ENCODE measurements at regions not wholly inside any gene's neighbourhood (a gene's known extent, or its start where the extent isn't known, plus 50 kb on each side); places are given as distances from the start of the nearest gene placed in this dataset.

DNA sequence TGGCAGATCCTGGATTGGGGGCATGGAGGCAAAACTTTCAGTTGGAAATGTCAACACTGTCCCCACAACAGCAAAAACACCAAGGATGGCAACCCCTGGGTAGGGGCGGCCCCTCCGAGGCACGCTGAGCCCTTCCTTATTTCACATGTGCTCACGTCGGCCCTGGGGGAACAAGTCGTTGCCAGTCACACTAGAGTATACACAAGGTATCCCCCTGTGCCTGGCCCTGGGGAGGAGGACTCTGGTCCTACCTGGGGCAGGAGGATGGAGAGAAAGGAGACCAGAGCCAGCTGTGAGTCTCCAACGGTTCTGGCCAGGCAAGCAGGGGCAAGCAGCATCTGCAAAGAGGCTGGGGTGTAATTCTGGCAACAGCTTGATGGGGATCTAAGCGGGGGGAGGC is 126.9 kb upstream of the FOXD4L5 start:
- no peak for TF ChIP-seq POLR2A (IDR thresholded peaks at IDR 0.05; ENCODE audit: insufficient read depth in 1 of 2, low read depth in 2 of 2, low read length in 2 of 2)
- TF ChIP-seq, protein P1, sequence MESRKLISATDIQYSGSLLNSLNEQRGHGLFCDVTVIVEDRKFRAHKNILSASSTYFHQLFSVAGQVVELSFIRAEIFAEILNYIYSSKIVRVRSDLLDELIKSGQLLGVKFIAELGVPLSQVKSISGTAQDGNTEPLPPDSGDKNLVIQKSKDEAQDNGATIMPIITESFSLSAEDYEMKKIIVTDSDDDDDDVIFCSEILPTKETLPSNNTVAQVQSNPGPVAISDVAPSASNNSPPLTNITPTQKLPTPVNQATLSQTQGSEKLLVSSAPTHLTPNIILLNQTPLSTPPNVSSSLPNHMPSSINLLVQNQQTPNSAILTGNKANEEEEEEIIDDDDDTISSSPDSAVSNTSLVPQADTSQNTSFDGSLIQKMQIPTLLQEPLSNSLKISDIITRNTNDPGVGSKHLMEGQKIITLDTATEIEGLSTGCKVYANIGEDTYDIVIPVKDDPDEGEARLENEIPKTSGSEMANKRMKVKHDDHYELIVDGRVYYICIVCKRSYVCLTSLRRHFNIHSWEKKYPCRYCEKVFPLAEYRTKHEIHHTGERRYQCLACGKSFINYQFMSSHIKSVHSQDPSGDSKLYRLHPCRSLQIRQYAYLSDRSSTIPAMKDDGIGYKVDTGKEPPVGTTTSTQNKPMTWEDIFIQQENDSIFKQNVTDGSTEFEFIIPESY (CRISPR knock-in tag; IDR thresholded peaks at IDR 0.05): no peak
- TF ChIP-seq RFX1 (IDR thresholded peaks at IDR 0.05): no peak
- TF ChIP-seq KMT2B (CRISPR knock-in tag; IDR thresholded peaks at IDR 0.05): no peak
- no peak for TF ChIP-seq POLR2AphosphoS5 (IDR thresholded peaks at IDR 0.05; ENCODE audit: low read depth, low read length)
- TF ChIP-seq FOXK1 (CRISPR knock-in tag; IDR thresholded peaks at IDR 0.05; ENCODE audit: borderline replicate concordance, low read depth): no peak
- TF ChIP-seq ZBTB8A (CRISPR knock-in tag; IDR thresholded peaks at IDR 0.05; ENCODE audit: borderline replicate concordance, low read depth): no peak
- TF ChIP-seq REST (IDR thresholded peaks at IDR 0.05; ENCODE audit: borderline replicate concordance in 1 of 2, low read depth in 1 of 2, low read length in 2 of 2): no peak
- TF ChIP-seq NFATC3 (CRISPR knock-in tag; IDR thresholded peaks at IDR 0.05): no peak
- no peak for TF ChIP-seq CBX2 (IDR thresholded peaks at IDR 0.05; ENCODE audit: low read depth, low read length)
- TF ChIP-seq CBX2 (CRISPR knock-in tag; IDR thresholded peaks at IDR 0.05; ENCODE audit: low read depth): no peak
- no peak for TF ChIP-seq ZNF180 (CRISPR knock-in tag; IDR thresholded peaks at IDR 0.05; ENCODE audit: borderline replicate concordance, low read depth)
- no peak for TF ChIP-seq PBX2 (CRISPR knock-in tag; IDR thresholded peaks at IDR 0.05)

Data from HepG2 (cell line).